GM10266 (cell line): ENCODE measurements at regions not wholly inside any gene's neighbourhood (a gene's known extent, or its start where the extent isn't known, plus 50 kb on each side); places are given as distances from the start of the nearest gene placed in this dataset.
"Not testable (repeated sequence)": the region's sequence is repeated elsewhere in the genome, so short reads cannot be mapped to it uniquely, and the experiment has no call there.

ENCODE experiments used
- DNase-seq: peaks from one replicate; pipeline ENCODE4 v3.0.0; 2012; ENCODE audit errors: extremely low spot score
- TF ChIP-seq, protein P1 (sequence below): IDR thresholded peaks from 2 replicates; pipeline ENCODE4 v1.5.1; 2012; ENCODE audit warnings: mild to moderate bottlenecking, low read depth; ENCODE audit not compliant: control insufficient read depth, insufficient read depth; ENCODE audit errors: missing control alignments

DNA sequence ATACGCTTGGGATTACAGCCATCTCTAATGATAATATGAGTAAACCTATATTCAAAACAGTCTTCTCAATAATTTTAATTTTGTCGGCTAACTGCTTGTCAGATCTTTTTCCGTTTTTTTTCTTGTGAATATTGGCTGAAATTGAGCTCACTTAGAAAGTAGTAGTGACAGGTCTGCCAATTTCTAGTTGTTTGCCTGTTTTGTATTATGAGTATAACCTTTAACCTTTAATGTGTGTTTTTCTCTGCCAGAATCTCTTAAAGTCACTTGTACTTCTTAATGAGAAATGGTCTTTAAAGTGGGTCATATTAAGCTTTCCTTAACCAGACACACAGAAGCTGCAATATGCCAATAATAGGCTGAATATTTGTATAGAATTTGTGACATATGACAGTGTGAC is 511.0 kb downstream of the CSNK1G3 start:
- TF ChIP-seq, protein P1, sequence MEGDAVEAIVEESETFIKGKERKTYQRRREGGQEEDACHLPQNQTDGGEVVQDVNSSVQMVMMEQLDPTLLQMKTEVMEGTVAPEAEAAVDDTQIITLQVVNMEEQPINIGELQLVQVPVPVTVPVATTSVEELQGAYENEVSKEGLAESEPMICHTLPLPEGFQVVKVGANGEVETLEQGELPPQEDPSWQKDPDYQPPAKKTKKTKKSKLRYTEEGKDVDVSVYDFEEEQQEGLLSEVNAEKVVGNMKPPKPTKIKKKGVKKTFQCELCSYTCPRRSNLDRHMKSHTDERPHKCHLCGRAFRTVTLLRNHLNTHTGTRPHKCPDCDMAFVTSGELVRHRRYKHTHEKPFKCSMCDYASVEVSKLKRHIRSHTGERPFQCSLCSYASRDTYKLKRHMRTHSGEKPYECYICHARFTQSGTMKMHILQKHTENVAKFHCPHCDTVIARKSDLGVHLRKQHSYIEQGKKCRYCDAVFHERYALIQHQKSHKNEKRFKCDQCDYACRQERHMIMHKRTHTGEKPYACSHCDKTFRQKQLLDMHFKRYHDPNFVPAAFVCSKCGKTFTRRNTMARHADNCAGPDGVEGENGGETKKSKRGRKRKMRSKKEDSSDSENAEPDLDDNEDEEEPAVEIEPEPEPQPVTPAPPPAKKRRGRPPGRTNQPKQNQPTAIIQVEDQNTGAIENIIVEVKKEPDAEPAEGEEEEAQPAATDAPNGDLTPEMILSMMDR = no peak
- no peak for DNase-seq

DNA sequence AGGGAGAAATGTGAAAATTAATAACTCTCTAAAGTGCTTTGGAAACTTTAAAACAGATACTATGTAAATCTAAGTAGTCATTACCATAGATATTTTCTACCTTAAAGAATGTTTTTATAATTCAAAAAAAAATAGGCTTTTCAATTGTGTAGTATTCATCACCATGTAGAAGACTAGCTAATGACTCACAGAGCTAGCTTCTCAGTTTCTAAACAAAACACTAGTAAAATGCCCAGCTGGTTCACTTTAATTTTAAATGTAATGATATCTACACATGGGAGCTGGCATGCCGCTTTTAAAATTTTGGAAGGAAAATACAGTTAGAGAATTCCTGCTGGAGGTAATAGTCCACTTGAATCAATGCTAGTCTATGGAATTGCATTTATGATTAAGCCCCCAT is 509.8 kb downstream of the CSNK1G3 start:
- DNase-seq = no peak
- TF ChIP-seq, protein P1 = no peak

DNA sequence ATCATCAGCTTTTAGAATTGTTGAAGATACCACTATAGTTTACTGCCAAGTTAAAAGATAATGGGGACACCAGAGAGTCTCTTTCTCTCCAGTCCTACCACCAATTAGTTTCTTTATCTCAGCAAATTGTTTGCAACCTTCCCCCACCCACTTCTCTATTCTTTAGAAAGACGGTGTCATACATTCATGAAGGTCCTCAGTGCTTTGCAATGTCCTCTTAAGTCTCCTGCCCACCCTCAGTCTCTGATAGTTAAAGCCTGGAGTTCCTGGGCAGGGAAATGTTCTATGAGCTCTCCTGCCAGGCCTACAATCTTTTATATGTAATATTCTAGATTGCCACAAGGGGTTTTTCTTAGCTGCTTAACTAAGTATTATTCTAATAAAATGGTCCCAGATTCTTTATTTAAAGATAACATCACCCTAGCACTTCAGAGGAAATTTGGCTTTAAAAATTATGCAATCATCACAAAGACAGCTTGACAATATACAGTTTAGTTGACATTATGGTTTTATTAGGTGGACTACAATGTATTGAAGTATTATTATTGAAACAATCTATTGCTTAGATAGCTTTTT is 509.2 kb downstream of the CSNK1G3 start:
- DNase-seq = no peak
- TF ChIP-seq, protein P1 = no peak

- not testable (repeated sequence) for DNase-seq
Observed at GRCh38 chr5:124017321-124017720, 505.3 kb downstream of the CSNK1G3 start.

DNA sequence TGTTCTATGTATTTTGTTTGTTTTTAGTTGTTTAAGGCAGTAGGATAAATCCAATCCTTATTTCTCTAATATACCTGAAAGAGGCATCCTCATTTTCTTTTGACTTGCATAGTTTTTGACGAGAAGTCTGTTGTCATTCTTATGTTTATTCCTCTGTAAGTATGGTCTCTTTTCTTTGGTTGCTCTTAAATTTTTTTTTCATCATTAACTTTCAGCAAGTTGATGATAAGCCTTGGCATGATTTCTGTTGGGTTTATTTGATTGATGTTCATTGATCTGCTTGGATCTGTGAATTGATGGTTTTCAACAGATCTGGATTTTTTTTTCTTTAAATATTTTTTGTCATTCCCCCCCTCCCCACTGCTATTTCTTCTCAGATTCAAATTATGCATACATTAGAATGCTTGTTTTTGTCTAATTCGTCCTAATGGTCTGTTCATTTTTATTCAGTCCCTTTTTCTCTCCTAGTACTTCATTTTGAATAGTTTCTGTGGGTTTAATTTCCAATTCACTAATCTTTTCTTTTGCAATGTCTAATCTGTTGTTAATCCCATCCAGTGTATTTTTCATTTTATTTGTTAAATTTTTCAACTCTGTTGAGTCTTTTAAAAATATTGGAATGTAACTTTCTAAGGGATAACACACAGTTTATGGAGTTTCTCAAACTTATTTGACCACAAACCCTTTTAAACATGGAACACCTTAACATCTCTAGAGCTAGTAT is 495.9 kb downstream of the CSNK1G3 start:
- no peak for DNase-seq
- TF ChIP-seq, protein P1 = no peak

DNA sequence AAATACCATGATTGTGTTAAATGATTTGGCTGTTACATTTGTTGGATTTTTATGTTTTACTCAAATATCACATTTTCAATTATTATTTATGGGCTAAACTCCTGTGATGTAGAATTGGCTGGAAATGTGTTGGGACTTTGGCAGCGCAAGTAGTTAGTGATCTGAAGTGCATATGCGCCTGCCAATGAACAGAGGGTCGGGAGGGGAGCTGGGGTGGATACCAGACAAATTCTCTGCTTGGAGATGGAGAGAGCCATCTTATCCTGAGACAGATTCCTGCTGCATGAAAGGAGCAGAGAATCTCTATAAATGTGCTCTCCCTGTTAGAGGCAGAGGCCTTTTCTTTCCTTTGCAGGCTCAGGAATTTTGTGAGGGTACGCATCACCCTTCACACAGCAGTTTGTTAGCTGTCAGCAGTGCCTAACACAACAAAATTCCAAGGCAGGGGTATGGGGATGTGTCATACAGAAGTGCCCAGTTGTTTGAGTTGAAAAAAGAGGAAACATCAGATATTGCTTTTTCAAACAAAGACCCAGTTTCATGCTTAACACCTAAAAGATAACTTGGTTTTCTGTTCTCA is 489.1 kb downstream of the CSNK1G3 start:
- TF ChIP-seq, protein P1 = no peak
- no peak for DNase-seq

DNA sequence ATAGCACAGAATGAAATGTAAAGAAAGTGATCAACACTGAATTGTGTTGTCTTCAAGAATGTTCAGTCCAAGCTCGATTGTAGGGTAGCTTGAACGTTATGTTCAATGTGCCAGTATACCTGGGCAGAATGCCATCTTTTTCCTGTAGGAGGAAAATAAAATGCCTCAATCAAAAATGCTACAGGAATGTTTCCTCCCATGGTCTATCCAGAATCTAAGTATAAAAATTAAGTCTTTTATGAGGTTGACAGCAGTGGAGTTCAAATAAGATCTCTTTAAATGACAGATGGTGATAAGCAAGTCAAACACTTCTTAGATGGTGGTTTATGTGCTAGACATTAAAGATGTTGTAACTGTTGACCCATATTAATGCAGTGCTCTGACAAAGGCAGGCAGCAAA is 488.6 kb downstream of the CSNK1G3 start:
- no peak for DNase-seq
- TF ChIP-seq, protein P1 = no peak
